PC-3 (cell line): ENCODE measurements at regions not wholly inside any gene's neighbourhood (a gene's known extent, or its start where the extent isn't known, plus 50 kb on each side); places are given as distances from the start of the nearest gene placed in this dataset.

Source experiments
- EZH2 ChIP-seq: fragments of 300-600 bp; sonication (generic); IDR thresholded peaks from one replicate; pipeline ENCODE4 v1.6.1; 2017; ENCODE audit warnings: antibody characterized with exemption, mild to moderate bottlenecking, low read length; ENCODE audit not compliant: unreplicated experiment
- EZH2phosphoT487 ChIP-seq: fragments of 300-600 bp; sonication (generic); IDR thresholded peaks from 2 replicates; pipeline ENCODE4 v1.6.1; 2018; ENCODE audit warnings: mild to moderate bottlenecking, antibody characterized with exemption, low read length, borderline replicate concordance
- TF ChIP-seq, protein P1 (sequence below): fragments of 300-600 bp; sonication (generic); conservative IDR thresholded peaks from 2 replicates; pipeline ENCODE4 v1.5.1; 2017; ENCODE audit warnings: antibody characterized with exemption, low read depth, mild to moderate bottlenecking, low read length

DNA sequence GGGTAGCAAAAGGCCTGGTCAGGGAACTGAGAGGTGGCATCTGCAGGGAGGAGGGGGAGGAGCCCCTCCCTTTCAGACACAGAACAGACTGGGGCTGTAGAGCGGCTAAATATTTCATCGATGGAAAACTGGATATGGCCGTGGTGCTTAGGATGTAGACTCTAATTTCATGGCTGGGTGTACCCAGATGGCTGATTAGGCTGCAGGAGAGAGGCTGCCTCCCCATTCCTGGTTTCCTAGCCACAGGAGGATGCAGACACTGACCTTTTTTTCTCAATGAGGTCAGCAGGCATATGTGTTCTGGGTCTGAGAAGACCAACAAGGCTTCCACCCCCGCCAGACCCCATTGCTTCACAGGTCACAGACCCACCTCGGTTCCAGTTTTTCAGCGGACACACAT lies 58.1 kb upstream of the CALM2 start:
- TF ChIP-seq, protein P1, sequence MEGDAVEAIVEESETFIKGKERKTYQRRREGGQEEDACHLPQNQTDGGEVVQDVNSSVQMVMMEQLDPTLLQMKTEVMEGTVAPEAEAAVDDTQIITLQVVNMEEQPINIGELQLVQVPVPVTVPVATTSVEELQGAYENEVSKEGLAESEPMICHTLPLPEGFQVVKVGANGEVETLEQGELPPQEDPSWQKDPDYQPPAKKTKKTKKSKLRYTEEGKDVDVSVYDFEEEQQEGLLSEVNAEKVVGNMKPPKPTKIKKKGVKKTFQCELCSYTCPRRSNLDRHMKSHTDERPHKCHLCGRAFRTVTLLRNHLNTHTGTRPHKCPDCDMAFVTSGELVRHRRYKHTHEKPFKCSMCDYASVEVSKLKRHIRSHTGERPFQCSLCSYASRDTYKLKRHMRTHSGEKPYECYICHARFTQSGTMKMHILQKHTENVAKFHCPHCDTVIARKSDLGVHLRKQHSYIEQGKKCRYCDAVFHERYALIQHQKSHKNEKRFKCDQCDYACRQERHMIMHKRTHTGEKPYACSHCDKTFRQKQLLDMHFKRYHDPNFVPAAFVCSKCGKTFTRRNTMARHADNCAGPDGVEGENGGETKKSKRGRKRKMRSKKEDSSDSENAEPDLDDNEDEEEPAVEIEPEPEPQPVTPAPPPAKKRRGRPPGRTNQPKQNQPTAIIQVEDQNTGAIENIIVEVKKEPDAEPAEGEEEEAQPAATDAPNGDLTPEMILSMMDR, result no peak
- TF ChIP-seq EZH2 (no peak), EZH2phosphoT487 (no peak)
